ENCODE measurements at regions not wholly inside any gene's neighbourhood (a gene's known extent, or its start where the extent isn't known, plus 50 kb on each side); places are given as distances from the start of the nearest gene placed in this dataset.

DNA sequence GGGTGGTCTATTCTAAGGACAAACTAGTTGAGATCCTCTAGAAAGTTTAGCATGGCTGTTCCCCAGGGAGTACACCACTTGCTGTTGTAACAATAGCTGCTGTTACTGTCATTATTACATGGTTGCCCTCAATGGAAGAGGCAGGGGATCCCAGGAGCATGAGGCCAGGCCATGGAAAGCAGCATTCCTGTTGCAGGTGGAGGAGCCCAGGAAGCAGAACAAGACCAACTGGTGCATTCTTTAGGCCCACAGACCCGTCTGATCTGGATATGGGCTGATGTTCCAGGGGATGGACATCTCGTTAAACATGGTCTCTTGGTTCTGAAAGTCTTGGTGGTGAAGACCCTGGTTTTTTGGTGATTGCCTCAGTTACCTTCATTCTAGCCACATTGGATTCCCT, 109.2 kb upstream of the WSCD2 start:
- Mint-ChIP-seq H3K9me3 (no peaks in the 10 kb centered on the region), H3K36me3 (ENCODE audit: low read depth) (no peaks in the 10 kb centered on the region), H3K4me1 (ENCODE audit: low read depth) (no peaks in the 10 kb centered on the region), H3K27ac (no peak overlapping the region), H3K27me3 (peaks cover 3% of the 10 kb centered on the region), H3K4me3 (no peak overlapping the region)

DNA sequence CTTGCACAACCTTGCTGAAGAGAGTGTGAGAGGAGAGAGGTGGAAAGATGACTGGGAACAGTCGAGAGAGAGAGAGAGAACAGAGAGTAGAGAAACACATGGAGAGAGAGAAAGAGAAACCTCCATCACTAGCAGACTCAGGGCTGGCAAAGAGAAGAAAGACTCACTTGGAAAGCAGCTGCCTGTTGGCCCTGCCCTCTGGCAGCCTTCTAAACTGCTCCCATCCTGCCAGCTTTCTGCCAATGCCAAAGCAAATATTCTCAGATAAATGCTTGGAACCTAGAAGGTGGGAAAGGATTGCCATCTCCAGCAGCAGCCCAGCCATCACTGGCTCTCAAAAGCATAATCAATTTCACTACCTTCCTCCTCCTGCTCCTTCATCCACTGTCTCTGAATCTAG, 107.9 kb upstream of the WSCD2 start:
- Mint-ChIP-seq H3K4me3 (no peak overlapping the region), H3K27ac (no peak overlapping the region), H3K36me3 (ENCODE audit: low read depth) (no peaks in the 10 kb centered on the region), H3K27me3 (peaks cover 3% of the 10 kb centered on the region), H3K9me3 (no peaks in the 10 kb centered on the region), H3K4me1 (ENCODE audit: low read depth) (no peaks in the 10 kb centered on the region)

DNA sequence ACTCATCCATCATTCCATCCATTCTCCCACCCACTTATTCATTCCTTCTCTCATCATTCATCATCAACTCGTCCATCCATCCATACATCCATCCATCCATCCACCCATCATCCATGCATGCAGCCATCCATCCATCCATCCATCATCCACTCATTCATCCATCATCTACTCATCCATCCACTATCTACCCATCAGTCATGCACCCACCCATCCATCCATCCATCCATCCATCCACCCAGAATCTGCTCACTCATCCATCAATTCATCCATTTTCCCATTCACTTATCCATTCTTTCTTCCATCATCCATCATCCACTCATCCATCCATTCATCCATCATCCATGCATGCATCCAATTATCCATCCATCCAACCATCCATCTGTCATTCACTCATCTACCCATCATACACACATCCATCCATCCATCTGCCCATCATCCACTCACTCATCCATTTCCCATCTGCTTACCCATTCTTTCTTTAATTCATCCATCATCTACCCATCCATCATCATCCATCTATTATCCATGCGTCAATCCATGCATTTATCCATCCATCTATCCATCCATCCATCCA, 107.1 kb upstream of the WSCD2 start:
- H3K4me1 Mint-ChIP-seq (ENCODE audit: low read depth): no peaks in the 10 kb centered on the region
- peaks cover 3% of the 10 kb centered on the region for H3K27me3 Mint-ChIP-seq
- H3K9me3 Mint-ChIP-seq: no peaks in the 10 kb centered on the region
- H3K4me3 Mint-ChIP-seq: no peak overlapping the region
- no peak overlapping the region for H3K27ac Mint-ChIP-seq
- H3K36me3 Mint-ChIP-seq (ENCODE audit: low read depth): no peaks in the 10 kb centered on the region

DNA sequence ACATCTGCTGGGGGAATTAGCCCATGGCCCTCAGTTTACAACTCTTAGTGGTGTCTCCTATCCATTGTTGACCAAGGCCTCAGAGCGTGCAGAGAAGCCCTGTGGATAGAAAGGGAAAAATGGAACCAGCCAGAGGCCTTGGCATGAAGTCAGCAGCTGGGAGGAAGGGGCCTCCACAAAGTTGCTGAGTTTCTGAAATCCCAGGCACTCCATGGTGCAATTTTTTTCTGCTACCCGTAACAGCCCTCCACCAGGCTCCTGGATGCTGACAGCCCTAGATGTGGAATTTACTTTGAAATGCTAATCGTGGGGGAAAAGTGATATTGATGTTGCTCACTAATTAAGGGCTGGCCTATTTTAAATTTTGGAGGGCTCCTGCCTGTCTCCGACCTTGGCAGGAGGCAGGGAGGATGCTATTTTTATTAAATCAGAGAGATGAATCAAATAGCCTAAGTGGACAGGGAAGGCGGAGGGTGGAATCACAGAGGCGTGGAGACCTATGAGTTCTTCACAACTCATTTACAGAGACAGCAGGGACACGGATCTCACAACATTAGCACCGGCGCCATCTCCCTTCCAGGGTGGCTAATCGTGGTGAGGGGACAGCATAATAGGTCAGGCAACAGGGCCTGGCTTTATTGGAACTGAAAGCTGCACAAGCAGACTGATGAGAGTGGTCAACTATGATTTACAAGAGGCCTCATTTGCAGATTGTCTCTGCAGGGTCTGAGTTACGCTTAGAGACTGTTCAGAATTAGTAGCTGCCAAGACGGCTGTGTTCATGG, 99.8 kb upstream of the WSCD2 start:
- H3K36me3 Mint-ChIP-seq (ENCODE audit: low read depth): no peaks in the 10 kb centered on the region
- H3K27me3 Mint-ChIP-seq: peaks cover 26% of the 10 kb centered on the region

DNA sequence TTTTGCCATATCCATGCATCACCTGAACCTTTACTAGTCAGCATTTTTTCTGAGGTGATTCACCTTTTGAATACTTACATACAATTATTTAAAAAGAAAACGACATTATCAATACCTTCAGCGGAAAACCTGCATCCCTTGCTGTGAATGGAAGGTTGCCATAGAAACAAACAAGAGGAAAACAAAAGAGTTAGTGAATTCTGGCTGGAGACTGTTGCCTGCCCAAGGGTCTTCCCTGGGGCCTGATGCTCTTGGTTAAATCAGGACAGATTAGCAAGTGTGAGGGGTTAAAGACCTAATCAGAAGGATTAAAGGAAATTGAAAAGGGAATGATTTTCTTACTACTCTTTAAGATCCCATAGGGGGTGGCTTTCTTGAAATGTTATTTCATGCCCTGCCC, 96.0 kb upstream of the WSCD2 start:
- no peak overlapping the region for H3K27ac Mint-ChIP-seq
- peaks cover 15% of the 10 kb centered on the region for H3K27me3 Mint-ChIP-seq
- no peaks in the 10 kb centered on the region for H3K4me1 Mint-ChIP-seq (ENCODE audit: low read depth)
- no peaks in the 10 kb centered on the region for H3K9me3 Mint-ChIP-seq
- no peak overlapping the region for H3K4me3 Mint-ChIP-seq
- H3K36me3 Mint-ChIP-seq (ENCODE audit: low read depth): no peaks in the 10 kb centered on the region

More for the DNA sequence above, 99.8 kb upstream of the WSCD2 start:
- H3K9me3 Mint-ChIP-seq: no peaks in the 10 kb centered on the region
- H3K27ac Mint-ChIP-seq: no peak overlapping the region
- no peaks in the 10 kb centered on the region for H3K4me1 Mint-ChIP-seq (ENCODE audit: low read depth)
- no peak overlapping the region for H3K4me3 Mint-ChIP-seq

DNA sequence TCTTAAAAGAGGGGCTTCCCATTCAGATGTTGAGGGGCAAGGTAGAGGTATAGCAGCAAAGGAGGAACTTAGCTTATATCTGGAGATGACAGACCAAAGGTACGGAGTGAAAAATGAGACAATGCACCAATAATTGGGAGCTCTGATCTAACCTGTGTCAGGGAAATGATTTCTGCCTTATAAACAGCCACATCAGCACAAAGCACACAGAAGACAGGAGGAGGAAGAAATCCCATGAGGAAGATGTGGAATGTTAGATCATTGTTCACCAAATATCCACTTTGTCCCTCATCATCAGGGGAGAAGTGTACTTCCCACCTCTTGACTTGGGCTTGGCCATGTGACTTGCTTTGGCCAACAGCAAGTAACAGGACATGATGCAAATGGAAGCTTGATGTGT, 93.7 kb upstream of the WSCD2 start:
- Mint-ChIP-seq H3K4me1 (ENCODE audit: low read depth) (no peaks in the 10 kb centered on the region), H3K4me3 (no peak overlapping the region), H3K9me3 (no peaks in the 10 kb centered on the region), H3K36me3 (ENCODE audit: low read depth) (no peaks in the 10 kb centered on the region), H3K27ac (no peak overlapping the region), H3K27me3 (peaks cover 3% of the 10 kb centered on the region)

DNA sequence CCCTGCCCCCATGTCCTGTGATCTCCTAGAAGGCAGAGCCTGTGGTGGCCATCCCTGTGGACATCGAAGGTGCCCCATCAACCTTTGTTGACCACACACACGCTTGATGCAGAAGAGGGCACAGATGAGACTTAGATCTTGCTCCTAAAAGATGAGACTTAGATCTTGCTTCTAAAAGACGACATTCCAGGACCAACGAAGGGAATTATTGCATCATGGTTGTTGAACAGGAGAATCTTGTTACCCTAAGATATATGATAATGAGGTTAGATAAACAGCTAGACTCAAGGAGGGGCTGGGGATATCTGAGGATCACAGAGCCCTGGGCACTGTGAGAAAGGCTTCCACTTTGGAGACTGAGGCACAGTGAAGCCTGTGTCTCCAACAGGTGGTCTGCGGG, 91.1 kb upstream of the WSCD2 start:
- Mint-ChIP-seq H3K4me1 (ENCODE audit: low read depth) (no peaks in the 10 kb centered on the region), H3K27ac (no peak overlapping the region), H3K27me3 (no peaks in the 10 kb centered on the region), H3K36me3 (ENCODE audit: low read depth) (no peaks in the 10 kb centered on the region), H3K9me3 (no peaks in the 10 kb centered on the region), H3K4me3 (no peak overlapping the region)

DNA sequence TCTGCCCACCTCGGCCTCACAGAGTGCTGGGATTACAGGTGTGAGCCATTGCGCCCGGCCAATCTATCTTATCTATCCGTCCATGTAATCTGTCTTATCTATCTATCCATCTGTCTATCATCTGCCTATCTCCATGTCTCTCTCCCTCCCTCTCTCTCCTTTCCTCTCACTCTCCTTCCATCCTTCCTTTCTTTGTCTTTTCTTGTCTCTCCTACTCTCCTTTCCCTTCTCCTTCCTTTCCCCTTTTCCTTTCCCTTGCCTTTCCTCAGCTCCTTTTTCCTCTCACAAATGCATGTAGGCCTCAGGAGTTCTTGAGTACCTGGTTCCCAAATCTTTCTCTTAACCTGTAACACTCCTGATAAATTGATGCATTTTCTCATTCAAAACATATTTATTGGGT, 89.3 kb upstream of the WSCD2 start:
- no peaks in the 10 kb centered on the region for H3K9me3 Mint-ChIP-seq
- H3K4me3 Mint-ChIP-seq: no peak overlapping the region
- H3K27me3 Mint-ChIP-seq: no peaks in the 10 kb centered on the region
- no peaks in the 10 kb centered on the region for H3K4me1 Mint-ChIP-seq (ENCODE audit: low read depth)
- no peak overlapping the region for H3K27ac Mint-ChIP-seq
- H3K36me3 Mint-ChIP-seq (ENCODE audit: low read depth): no peaks in the 10 kb centered on the region

DNA sequence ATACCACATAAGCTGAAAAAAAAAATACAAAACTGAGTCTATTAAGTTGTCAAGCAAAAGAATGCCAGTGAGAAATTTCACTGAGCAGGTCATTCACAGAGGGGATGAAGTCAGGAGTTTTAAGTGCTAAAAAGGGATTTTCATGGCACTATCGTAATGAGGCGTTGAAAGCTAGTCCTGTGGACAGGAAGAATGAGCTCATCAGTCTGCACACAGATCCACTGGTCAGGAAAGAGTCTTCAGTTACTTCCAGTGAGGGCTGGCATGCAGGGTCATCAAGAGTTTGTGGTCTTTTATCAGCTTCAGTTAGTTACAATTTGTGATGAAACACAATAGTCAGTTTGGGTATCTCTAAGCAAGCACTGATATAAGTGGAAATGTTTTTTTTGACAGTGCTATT, 88.1 kb upstream of the WSCD2 start:
- H3K27ac Mint-ChIP-seq: no peak overlapping the region
- H3K4me3 Mint-ChIP-seq: no peak overlapping the region
- no peaks in the 10 kb centered on the region for H3K9me3 Mint-ChIP-seq
- H3K27me3 Mint-ChIP-seq: peaks cover 6% of the 10 kb centered on the region
- H3K4me1 Mint-ChIP-seq (ENCODE audit: low read depth): no peaks in the 10 kb centered on the region
- no peaks in the 10 kb centered on the region for H3K36me3 Mint-ChIP-seq (ENCODE audit: low read depth)

DNA sequence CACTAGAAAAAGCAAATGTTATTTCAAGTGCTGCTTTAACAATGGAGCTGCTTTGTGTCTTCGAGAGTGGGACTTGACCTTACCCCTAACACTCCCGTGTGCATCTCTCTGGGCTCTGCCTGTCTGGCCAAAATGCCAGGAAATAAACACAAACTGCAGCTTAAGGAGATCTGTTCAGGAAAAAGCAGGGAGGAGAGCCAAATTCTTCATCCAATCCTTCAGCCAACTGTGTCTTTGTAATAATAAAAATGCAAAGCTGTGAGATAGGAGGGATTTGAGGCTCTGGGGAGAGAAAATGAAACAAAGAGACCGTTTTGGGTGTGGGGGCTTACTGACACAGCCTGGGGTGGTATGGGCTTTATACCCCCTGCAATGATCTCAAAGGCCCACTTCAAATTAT, 85.8 kb upstream of the WSCD2 start:
- H3K9me3 Mint-ChIP-seq: no peaks in the 10 kb centered on the region
- peaks cover 13% of the 10 kb centered on the region for H3K27me3 Mint-ChIP-seq
- H3K36me3 Mint-ChIP-seq (ENCODE audit: low read depth): no peaks in the 10 kb centered on the region
- H3K4me1 Mint-ChIP-seq (ENCODE audit: low read depth): peaks cover 8% of the 10 kb centered on the region
- no peak overlapping the region for H3K27ac Mint-ChIP-seq
- no peak overlapping the region for H3K4me3 Mint-ChIP-seq

DNA sequence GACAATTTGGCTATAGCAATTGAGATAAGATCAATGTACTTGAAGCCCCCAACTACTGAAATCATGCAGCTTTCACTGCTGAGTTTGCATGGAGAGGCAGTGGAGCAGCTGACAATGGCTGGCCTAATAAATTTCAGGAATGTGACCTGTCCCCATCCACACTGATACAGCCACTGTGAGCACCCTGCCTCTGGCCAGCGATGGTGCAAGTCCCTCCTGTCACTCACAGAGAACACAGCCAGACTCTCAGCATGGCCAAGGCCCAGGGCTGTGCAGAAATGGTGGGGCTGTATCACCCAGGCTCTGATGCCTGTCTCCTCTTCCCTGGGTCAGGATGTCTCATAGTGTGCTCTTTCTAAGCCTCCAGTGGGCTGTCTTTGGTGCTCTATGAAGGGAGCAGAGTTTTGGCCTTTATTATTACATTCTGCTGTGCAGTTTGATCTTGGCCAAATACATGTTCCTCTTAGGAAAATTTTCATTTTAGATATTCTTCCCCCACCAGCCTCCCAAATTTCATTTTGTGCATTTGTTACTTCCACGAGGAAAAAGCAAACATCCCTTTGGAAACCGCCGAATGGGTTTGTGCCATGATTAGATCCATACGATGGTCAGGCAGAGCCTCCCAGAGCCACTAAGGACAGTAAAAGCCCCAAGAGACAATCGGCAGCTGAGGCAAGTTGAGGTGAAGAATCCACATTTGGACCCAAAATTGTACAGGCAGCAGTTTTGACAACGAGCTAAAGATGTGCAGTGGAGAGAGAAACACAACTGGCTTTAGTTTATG, 85.1 kb upstream of the WSCD2 start:
- peaks cover 8% of the 10 kb centered on the region for H3K4me1 Mint-ChIP-seq (ENCODE audit: low read depth)
- H3K36me3 Mint-ChIP-seq (ENCODE audit: low read depth): no peaks in the 10 kb centered on the region
- H3K27ac Mint-ChIP-seq: no peak overlapping the region
- no peaks in the 10 kb centered on the region for H3K9me3 Mint-ChIP-seq
- H3K27me3 Mint-ChIP-seq: peaks cover 16% of the 10 kb centered on the region
- no peak overlapping the region for H3K4me3 Mint-ChIP-seq

DNA sequence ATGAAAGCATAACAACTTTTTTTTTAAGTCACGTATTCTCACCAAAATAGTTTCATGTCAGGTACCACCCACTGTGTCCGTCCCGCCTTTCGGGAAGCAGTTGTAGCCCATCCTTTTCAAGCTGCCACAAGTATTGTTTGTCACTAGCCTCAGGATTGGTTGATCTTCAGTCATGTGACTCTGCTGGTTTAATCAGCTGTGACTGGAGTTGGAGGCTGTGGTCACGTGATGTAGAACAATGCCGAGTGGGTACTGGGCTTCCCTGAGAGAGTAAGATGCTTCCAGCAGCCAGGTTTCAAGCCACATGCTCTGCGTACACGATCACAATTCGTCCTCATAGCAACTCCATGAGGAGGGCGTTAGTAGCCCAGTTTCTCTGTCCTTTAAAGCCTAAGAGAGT, 83.0 kb upstream of the WSCD2 start:
- H3K4me1 Mint-ChIP-seq (ENCODE audit: low read depth): peaks cover 8% of the 10 kb centered on the region
- H3K27ac Mint-ChIP-seq: no peak overlapping the region
- peaks cover 25% of the 10 kb centered on the region for H3K27me3 Mint-ChIP-seq
- H3K9me3 Mint-ChIP-seq: no peaks in the 10 kb centered on the region
- no peaks in the 10 kb centered on the region for H3K36me3 Mint-ChIP-seq (ENCODE audit: low read depth)
- no peak overlapping the region for H3K4me3 Mint-ChIP-seq

DNA sequence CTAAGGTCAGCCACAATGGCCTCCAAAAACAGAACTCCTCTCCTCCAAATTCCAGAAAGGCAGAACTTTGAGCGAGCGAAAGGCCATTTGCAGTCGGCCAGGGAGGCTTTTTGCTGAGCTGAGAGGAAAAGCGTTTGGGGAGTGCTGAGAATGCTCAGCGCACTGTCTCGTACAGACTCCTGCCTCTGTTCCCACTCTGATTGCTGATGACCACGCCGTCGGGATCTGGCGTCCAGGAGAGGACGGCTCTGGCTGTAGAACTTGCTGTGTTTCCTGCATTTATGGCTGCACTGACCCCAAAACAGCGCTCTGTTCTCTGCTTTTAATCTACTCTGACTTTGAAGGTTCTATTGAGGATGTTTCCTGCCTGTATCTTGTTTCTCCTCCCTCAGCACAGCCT, 82.4 kb upstream of the WSCD2 start:
- peaks cover 25% of the 10 kb centered on the region for H3K27me3 Mint-ChIP-seq
- no peaks in the 10 kb centered on the region for H3K9me3 Mint-ChIP-seq
- no peak overlapping the region for H3K4me3 Mint-ChIP-seq
- no peak overlapping the region for H3K27ac Mint-ChIP-seq
- H3K36me3 Mint-ChIP-seq (ENCODE audit: low read depth): no peaks in the 10 kb centered on the region
- H3K4me1 Mint-ChIP-seq (ENCODE audit: low read depth): peaks cover 8% of the 10 kb centered on the region

DNA sequence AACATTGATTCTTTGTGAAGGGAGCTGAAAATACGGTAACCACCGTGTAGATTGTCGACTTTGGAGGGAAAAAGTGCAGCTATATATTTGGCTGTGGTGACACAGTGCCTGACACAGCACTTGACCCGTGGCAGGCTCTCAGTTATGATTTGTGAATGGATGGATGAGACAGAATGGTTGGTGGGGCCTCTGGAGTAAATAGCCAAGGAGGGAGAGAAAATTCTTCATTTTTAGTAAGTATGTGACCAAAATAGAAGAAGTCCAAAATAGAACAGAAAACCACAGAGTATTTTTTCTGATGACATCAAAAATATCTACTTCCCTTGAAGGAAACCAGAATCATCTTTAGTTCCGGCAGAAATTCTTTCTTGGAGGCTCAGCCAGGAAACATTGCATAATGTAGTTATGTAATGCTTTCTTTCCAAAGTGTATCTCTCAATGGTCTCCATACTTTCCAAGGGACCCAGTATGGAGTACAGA, 82.0 kb upstream of the WSCD2 start:
- H3K9me3 Mint-ChIP-seq: no peaks in the 10 kb centered on the region
- H3K4me3 Mint-ChIP-seq: no peak overlapping the region
- H3K4me1 Mint-ChIP-seq (ENCODE audit: low read depth): peaks cover 8% of the 10 kb centered on the region
- H3K27ac Mint-ChIP-seq: no peak overlapping the region
- no peaks in the 10 kb centered on the region for H3K36me3 Mint-ChIP-seq (ENCODE audit: low read depth)
- H3K27me3 Mint-ChIP-seq: peaks cover 25% of the 10 kb centered on the region

DNA sequence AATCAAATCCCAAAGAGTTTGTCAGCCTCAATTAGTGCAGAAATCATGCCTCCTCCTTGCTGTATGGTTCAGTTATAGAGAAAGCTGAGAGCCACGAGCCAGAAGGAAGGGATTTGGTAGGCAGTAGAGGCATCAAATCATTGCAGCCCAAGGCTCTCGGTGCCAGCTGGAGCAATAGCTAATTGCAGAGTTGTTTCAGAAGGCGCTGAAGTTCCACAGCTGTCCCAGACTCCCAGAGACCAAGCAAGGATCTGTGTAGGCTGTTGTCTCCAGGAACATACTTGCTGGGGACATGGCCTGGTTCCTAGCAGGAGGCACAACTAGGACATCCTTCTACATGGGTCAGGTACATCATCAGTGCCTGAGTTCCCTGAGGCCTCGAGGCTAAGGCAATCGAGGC, 80.4 kb upstream of the WSCD2 start:
- no peaks in the 10 kb centered on the region for H3K36me3 Mint-ChIP-seq (ENCODE audit: low read depth)
- H3K4me1 Mint-ChIP-seq (ENCODE audit: low read depth): peaks cover 8% of the 10 kb centered on the region
- H3K27ac Mint-ChIP-seq: no peak overlapping the region
- peaks cover 25% of the 10 kb centered on the region for H3K27me3 Mint-ChIP-seq
- no peak overlapping the region for H3K4me3 Mint-ChIP-seq
- H3K9me3 Mint-ChIP-seq: no peaks in the 10 kb centered on the region
